ENCODE measurements at regions not wholly inside any gene's neighbourhood (a gene's known extent, or its start where the extent isn't known, plus 50 kb on each side); places are given as distances from the start of the nearest gene placed in this dataset.

GRCh38 chr2:129378186-129378585 is 601.3 kb upstream of the RAB6C start:
- Histone ChIP-seq H3K36me3 (no peaks in the 10 kb centered on the region), H3K4me3 (no peak overlapping the region), H3K27ac (no peak overlapping the region), H3K9me3 (no peaks in the 10 kb centered on the region), H3K4me1 (no peaks in the 10 kb centered on the region), H3K27me3 (no peaks in the 10 kb centered on the region)
- intact Hi-C loops (cut with DNase I): no loop called here
- ATAC-seq: no peak
- FAIRE-seq: no peak
- DNase-seq: no peak
- 74 to 79% methylated on average over 10 of the region's 10 CpGs for WGBS, 2 donors
- TF ChIP-seq, protein P1, sequence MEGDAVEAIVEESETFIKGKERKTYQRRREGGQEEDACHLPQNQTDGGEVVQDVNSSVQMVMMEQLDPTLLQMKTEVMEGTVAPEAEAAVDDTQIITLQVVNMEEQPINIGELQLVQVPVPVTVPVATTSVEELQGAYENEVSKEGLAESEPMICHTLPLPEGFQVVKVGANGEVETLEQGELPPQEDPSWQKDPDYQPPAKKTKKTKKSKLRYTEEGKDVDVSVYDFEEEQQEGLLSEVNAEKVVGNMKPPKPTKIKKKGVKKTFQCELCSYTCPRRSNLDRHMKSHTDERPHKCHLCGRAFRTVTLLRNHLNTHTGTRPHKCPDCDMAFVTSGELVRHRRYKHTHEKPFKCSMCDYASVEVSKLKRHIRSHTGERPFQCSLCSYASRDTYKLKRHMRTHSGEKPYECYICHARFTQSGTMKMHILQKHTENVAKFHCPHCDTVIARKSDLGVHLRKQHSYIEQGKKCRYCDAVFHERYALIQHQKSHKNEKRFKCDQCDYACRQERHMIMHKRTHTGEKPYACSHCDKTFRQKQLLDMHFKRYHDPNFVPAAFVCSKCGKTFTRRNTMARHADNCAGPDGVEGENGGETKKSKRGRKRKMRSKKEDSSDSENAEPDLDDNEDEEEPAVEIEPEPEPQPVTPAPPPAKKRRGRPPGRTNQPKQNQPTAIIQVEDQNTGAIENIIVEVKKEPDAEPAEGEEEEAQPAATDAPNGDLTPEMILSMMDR (IDR thresholded peaks at IDR 0.05): no peak

- H3K4me3 ChIP-seq: no peak overlapping the region
- no peak overlapping the region for H3K27ac ChIP-seq
- no peaks in the 10 kb centered on the region for H3K27me3 ChIP-seq
- no peaks in the 10 kb centered on the region for H3K4me1 ChIP-seq
- TF ChIP-seq, protein P1 (IDR thresholded peaks at IDR 0.05): no peak
- FAIRE-seq: no peak
- no peaks in the 10 kb centered on the region for H3K9me3 ChIP-seq
- no peak for DNase-seq
- WGBS, 2 donors: 68 to 73% methylated on average over 3 of the region's 3 CpGs
- intact Hi-C loops (cut with DNase I): no loop called here
- ATAC-seq: no peak
- no peaks in the 10 kb centered on the region for H3K36me3 ChIP-seq
Observed at GRCh38 chr2:129379411-129379810, 600.1 kb upstream of the RAB6C start.

DNA sequence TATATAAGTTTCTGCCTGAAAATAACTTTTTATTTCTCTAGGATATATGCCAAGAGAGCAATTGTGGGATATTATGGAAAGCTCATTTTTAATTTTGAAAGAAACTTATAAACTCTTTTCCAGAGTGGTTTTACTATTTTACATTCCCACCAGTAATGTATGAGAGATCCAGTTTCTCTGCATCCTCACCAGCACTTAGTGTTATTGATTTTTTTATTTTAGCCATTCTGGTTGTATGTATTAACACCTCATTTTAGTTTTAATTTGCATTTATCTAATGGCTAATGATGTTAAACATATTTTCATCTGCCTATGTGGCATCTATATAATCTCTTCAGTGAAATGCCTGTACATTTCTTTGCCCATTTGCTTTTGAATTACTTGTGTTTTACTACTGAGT is 597.7 kb upstream of the RAB6C start:
- DNase-seq: no peak
- no peaks in the 10 kb centered on the region for H3K27me3 ChIP-seq
- no peak overlapping the region for H3K4me3 ChIP-seq
- H3K27ac ChIP-seq: no peak overlapping the region
- no peaks in the 10 kb centered on the region for H3K9me3 ChIP-seq
- no peak for ATAC-seq
- intact Hi-C loops (cut with DNase I): no loop called here
- FAIRE-seq: no peak
- no peaks in the 10 kb centered on the region for H3K4me1 ChIP-seq
- TF ChIP-seq, protein P1 (IDR thresholded peaks at IDR 0.05): no peak
- H3K36me3 ChIP-seq: no peaks in the 10 kb centered on the region

DNA sequence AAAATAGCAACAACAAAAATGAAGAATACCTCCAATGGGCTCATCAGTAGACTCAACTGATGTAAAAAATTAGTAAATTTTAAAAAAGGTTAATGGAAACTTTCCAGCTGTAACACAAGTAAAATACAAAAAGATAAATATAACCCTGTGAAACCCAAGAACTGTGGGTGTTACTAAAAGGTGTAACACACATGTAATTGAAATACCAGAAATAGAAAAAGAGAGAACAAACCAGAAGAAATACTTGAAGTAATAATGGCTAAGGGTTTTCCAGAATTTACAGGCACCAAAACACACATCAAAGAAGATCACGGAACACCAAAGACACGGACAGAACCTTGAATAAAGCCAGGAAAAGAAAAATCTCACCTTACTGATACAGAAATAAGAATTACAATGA is 590.6 kb upstream of the RAB6C start:
- Histone ChIP-seq H3K27ac (no peak overlapping the region), H3K9me3 (no peaks in the 10 kb centered on the region), H3K27me3 (no peaks in the 10 kb centered on the region), H3K4me1 (no peaks in the 10 kb centered on the region), H3K4me3 (no peak overlapping the region), H3K36me3 (no peaks in the 10 kb centered on the region)
- DNase-seq (no peak), FAIRE-seq (no peak), ATAC-seq (no peak)
- intact Hi-C loops (cut with DNase I): no loop called here
- 81 to 89% methylated on average over 2 of the region's 2 CpGs for WGBS, 2 donors
- TF ChIP-seq, protein P1 (IDR thresholded peaks at IDR 0.05): no peak

GRCh38 chr2:129393816-129394215 is 585.6 kb upstream of the RAB6C start:
- H3K36me3 ChIP-seq: no peaks in the 10 kb centered on the region
- 85 to 90% methylated on average over 2 of the region's 2 CpGs for WGBS, 2 donors
- no peaks in the 10 kb centered on the region for H3K27me3 ChIP-seq
- H3K4me3 ChIP-seq: no peak overlapping the region
- H3K4me1 ChIP-seq: no peaks in the 10 kb centered on the region
- TF ChIP-seq, protein P1 (IDR thresholded peaks at IDR 0.05): no peak
- intact Hi-C loops (cut with DNase I): no loop called here
- no peak for FAIRE-seq
- ATAC-seq: no peak
- no peak overlapping the region for H3K27ac ChIP-seq
- no peak for DNase-seq
- H3K9me3 ChIP-seq: no peaks in the 10 kb centered on the region

All from pancreas (tissue), 10 donors.